H1 (cell line): ENCODE measurements at regions not wholly inside any gene's neighbourhood (a gene's known extent, or its start where the extent isn't known, plus 50 kb on each side); places are given as distances from the start of the nearest gene placed in this dataset.

Experiments
- CTCF ChIA-PET: fragments of 300-600 bp; sonication (Branson Sonifier 250); formaldehyde crosslinking; loops from one replicate; lab custom pipeline; 2021; ENCODE audit not compliant: partially characterized antibody; lab: Charles Lee
- POLR2A ChIA-PET: fragments of 300-600 bp; sonication (Branson Sonifier 250); formaldehyde crosslinking; loops from one replicate; lab custom pipeline; 2021; ENCODE audit warnings: inconsistent platforms; ENCODE audit not compliant: partially characterized antibody; lab: Charles Lee
- DNase-seq, 2 experiments: peaks; one replicate each; pipeline versions ENCODE4 v3.0.0 to v3.0.0-alpha.2; 2010 to 2022; ENCODE audit warnings: low spot score in 2 of 2, low read depth in 1 of 2, mixed read lengths in 1 of 2
- FAIRE-seq: peaks from 2 replicates; lab custom pipeline; 2011; peaks lifted over from hg19 to GRCh38; lab: Jason Lieb, UNC
- H2AFZ ChIP-seq: 2 replicates; pipeline ENCODE4 v1.8.1; 2012; ENCODE audit warnings: low read length, inconsistent platforms
- H2AK5ac ChIP-seq: 2 replicates; pipeline ENCODE4 v1.6.1; 2013; ENCODE audit warnings: low read depth, low read length
- H2BK120ac ChIP-seq: replicated peaks from 2 replicates; pipeline ENCODE3; 2013; ENCODE audit warnings: low read depth, low read length, inconsistent platforms
- H2BK12ac ChIP-seq: 2 replicates; pipeline ENCODE4 v1.6.1; 2013; ENCODE audit warnings: low read depth, low read length
- H2BK15ac ChIP-seq: 2 replicates; pipeline ENCODE4 v1.6.1; 2013; ENCODE audit warnings: low read length
- H2BK20ac ChIP-seq: 2 replicates; pipeline ENCODE4 v1.6.1; 2013; ENCODE audit warnings: low read length
- H2BK5ac ChIP-seq: 2 replicates; pipeline ENCODE4 v1.6.1; 2013; ENCODE audit warnings: low read depth, low read length
- H3K14ac ChIP-seq: 2 replicates; pipeline ENCODE4 v1.6.1; 2013; ENCODE audit warnings: inconsistent platforms; ENCODE audit not compliant: insufficient read length
- H3K18ac ChIP-seq: 2 replicates; pipeline ENCODE4 v1.6.1; 2013; ENCODE audit warnings: low read length; ENCODE audit errors: extremely low read depth
- H3K23ac ChIP-seq: 2 replicates; pipeline ENCODE4 v1.6.1; 2013; ENCODE audit warnings: inconsistent platforms; ENCODE audit not compliant: insufficient read length
- H3K23me2 ChIP-seq: 2 replicates; pipeline ENCODE4 v1.6.1; 2013; ENCODE audit warnings: low read depth, low read length
- H3K27ac ChIP-seq: 2 replicates; pipeline ENCODE4 v1.6.1; 2011; ENCODE audit warnings: low read depth, low read length, inconsistent platforms
- H3K27me3 ChIP-seq, 4 experiments: replicated peaks in 1 of 4; 1 replicate in 1 of 4; 2 replicates in 3 of 4; pipeline versions ENCODE4 v1.6.1 to v1.8.1; 2011 to 2013; ENCODE audit warnings: low read length in 3 of 4, mild to moderate bottlenecking in 3 of 4, inconsistent platforms in 2 of 4, mixed read lengths in 2 of 4, moderate library complexity in 1 of 4; ENCODE audit not compliant: control insufficient read depth in 3 of 4, insufficient read depth in 3 of 4; ENCODE audit errors: extremely low read depth in 1 of 4
- H3K36me3 ChIP-seq, 4 experiments: 2 replicates each; pipeline versions ENCODE4 v1.6.1 to v1.8.1; 2011 to 2013; ENCODE audit warnings: mild to moderate bottlenecking in 4 of 4, low read length in 3 of 4, moderate library complexity in 2 of 4, control low read depth in 1 of 4, inconsistent platforms in 1 of 4; ENCODE audit not compliant: insufficient read depth in 4 of 4, control insufficient read depth in 2 of 4
- H3K4ac ChIP-seq: replicated peaks from 2 replicates; pipeline ENCODE3; 2013; ENCODE audit warnings: low read length, low read depth, mixed read lengths, inconsistent platforms; ENCODE audit not compliant: insufficient read length
- H3K4me1 ChIP-seq, 4 experiments: replicated peaks in 1 of 4; 1 replicate in 1 of 4; 2 replicates in 3 of 4; pipeline versions ENCODE4 v1.6.1 to v1.8.1; 2011 to 2013; ENCODE audit warnings: low read length in 3 of 4, inconsistent platforms in 2 of 4, mixed read lengths in 1 of 4; ENCODE audit not compliant: insufficient read depth in 4 of 4, control insufficient read depth in 3 of 4
- H3K4me2 ChIP-seq, 2 experiments: 2 replicates each; pipeline versions ENCODE4 v1.6.1 to v1.8.1; 2011 to 2013; ENCODE audit warnings: low read depth in 2 of 2, low read length in 2 of 2, control low read depth in 1 of 2, inconsistent platforms in 1 of 2, mild to moderate bottlenecking in 1 of 2; ENCODE audit not compliant: insufficient read depth in 1 of 2
- H3K4me3 ChIP-seq, 4 experiments: fragments of 200-600, 300-600 bp in 1 of 4; sonication (generic), shearing (Covaris generic), sonication (Bioruptor Twin) in 1 of 4; 2 replicates each; pipeline versions ENCODE4 v1.5.1 to v1.8.1; 2011 to 2016; ENCODE audit warnings: low read length in 4 of 4, low read depth in 3 of 4, control low read depth in 2 of 4, inconsistent platforms in 2 of 4, mild to moderate bottlenecking in 2 of 4, mixed read lengths in 1 of 4, moderate library complexity in 1 of 4; ENCODE audit not compliant: insufficient read depth in 2 of 4; ENCODE audit errors: extremely low read depth in 1 of 4
- H3K56ac ChIP-seq: replicated peaks from 2 replicates; pipeline ENCODE3; 2013; ENCODE audit warnings: low read depth, mild to moderate bottlenecking, mixed read lengths, low read length, inconsistent platforms; ENCODE audit not compliant: insufficient read length
- H3K79me1 ChIP-seq: 2 replicates; pipeline ENCODE4 v1.6.1; 2013; ENCODE audit warnings: low read depth, low read length, control low read depth
- H3K79me2 ChIP-seq, 2 experiments: 2 replicates each; pipeline versions ENCODE4 v1.6.1 to v1.8.1; 2012 to 2013; ENCODE audit warnings: low read length in 2 of 2, mild to moderate bottlenecking in 2 of 2, inconsistent platforms in 1 of 2; ENCODE audit not compliant: insufficient read depth in 2 of 2, control insufficient read depth in 1 of 2
- H3K9ac ChIP-seq, 4 experiments: replicated peaks in 1 of 4; 1 replicate in 1 of 4; 2 replicates in 3 of 4; pipeline versions ENCODE4 v1.6.1 to v1.8.1; 2011 to 2013; ENCODE audit warnings: low read depth in 3 of 4, low read length in 3 of 4, control low read depth in 2 of 4, mild to moderate bottlenecking in 2 of 4, moderate library complexity in 2 of 4, inconsistent platforms in 1 of 4; ENCODE audit errors: extremely low read depth in 1 of 4
- H3K9me3 ChIP-seq, 2 experiments: 2 replicates each; pipeline versions ENCODE4 v1.6.1 to v1.8.1; 2012 to 2013; ENCODE audit warnings: mild to moderate bottlenecking in 2 of 2, moderate library complexity in 2 of 2, control low read depth in 1 of 2, inconsistent platforms in 1 of 2, low read depth in 1 of 2, low read length in 1 of 2, mixed read lengths in 1 of 2; ENCODE audit not compliant: insufficient read depth in 2 of 2
- H4K20me1 ChIP-seq, 2 experiments: replicated peaks in 1 of 2; 2 replicates each; pipeline versions ENCODE3 to v1.8.1; 2011 to 2013; ENCODE audit warnings: inconsistent platforms in 2 of 2, low read length in 2 of 2, mild to moderate bottlenecking in 1 of 2; ENCODE audit not compliant: insufficient read depth in 2 of 2, control insufficient read depth in 1 of 2
- H4K5ac ChIP-seq: 2 replicates; pipeline ENCODE4 v1.6.1; 2013; ENCODE audit warnings: low read length, low read depth, mixed read lengths, inconsistent platforms; ENCODE audit not compliant: insufficient read length
- H4K8ac ChIP-seq: 2 replicates; pipeline ENCODE4 v1.8.0; 2013; ENCODE audit warnings: mild to moderate bottlenecking, moderate library complexity, low read length, inconsistent platforms; ENCODE audit not compliant: insufficient read depth; ENCODE audit errors: extremely low read depth
- H4K91ac ChIP-seq: replicated peaks from 2 replicates; pipeline ENCODE3; 2013; ENCODE audit warnings: low read length, mixed read lengths, inconsistent platforms; ENCODE audit not compliant: insufficient read length
- BACH1 ChIP-seq: IDR thresholded peaks from 2 replicates; pipeline ENCODE4 v1.6.1; 2012; ENCODE audit warnings: low read length, improper control_type of control experiment
- JUN ChIP-seq: IDR thresholded peaks from 2 replicates; pipeline ENCODE4 v1.6.1; 2011; ENCODE audit warnings: low read depth, mild to moderate bottlenecking, improper control_type of control experiment, low read length
- KDM4A ChIP-seq: IDR thresholded peaks from one replicate; pipeline ENCODE4 v1.7.1; 2012; ENCODE audit warnings: low read depth, mild to moderate bottlenecking, moderate library complexity, low read length, inconsistent platforms; ENCODE audit not compliant: severe bottlenecking
- RAD21 ChIP-seq, 2 experiments: IDR thresholded peaks in 1 of 2; conservative IDR thresholded peaks in 1 of 2; 2 replicates each; pipeline ENCODE4 v1.6.1; 2011; ENCODE audit warnings: low read depth in 2 of 2, low read length in 2 of 2, improper control_type of control experiment in 1 of 2, inconsistent platforms in 1 of 2, mild to moderate bottlenecking in 1 of 2, moderate library complexity in 1 of 2
- RXRA ChIP-seq: IDR thresholded peaks from 2 replicates; pipeline ENCODE4 v1.6.1; 2011; ENCODE audit warnings: low read depth, mild to moderate bottlenecking, low read length, moderate library complexity; ENCODE audit not compliant: insufficient read depth
- SIN3A ChIP-seq, 2 experiments: IDR thresholded peaks in 1 of 2; conservative IDR thresholded peaks in 1 of 2; 2 replicates each; pipeline ENCODE4 v1.6.1; 2011 to 2012; ENCODE audit warnings: low read length in 2 of 2, improper control_type of control experiment in 1 of 2, low read depth in 1 of 2, mild to moderate bottlenecking in 1 of 2
- YY1 ChIP-seq: IDR thresholded peaks from 2 replicates; pipeline ENCODE4 v1.6.1; 2011; ENCODE audit warnings: low read depth, mild to moderate bottlenecking, low read length
- WGBS, 2 experiments: shearing (Covaris generic) in 1 of 2; methylation state at CpG; one replicate each; pipeline versions ENCODE4 v1.1.6 to v1.1.7; 2013 to 2015; ENCODE audit warnings: low lambda C conversion rate in 2 of 2, mixed read lengths in 2 of 2, inconsistent platforms in 1 of 2, low coverage in 1 of 2, missing lambda C conversion rate in 1 of 2; ENCODE audit not compliant: insufficient replicate concordance in 2 of 2, insufficient coverage in 1 of 2, insufficient read length in 1 of 2; ENCODE audit errors: extremely low coverage in 1 of 2, missing lambda C conversion rate in 1 of 2; 5-methylcytosine and 5-hydroxymethylcytosine counted together

GRCh38 chr12:65742018-65743010 lies 82.0 kb upstream of the HMGA2 start:
- Histone ChIP-seq H3K27ac (no peak overlapping the region), H3K4me3 (peak overlapping the region; percentile 51 to 75 (median 56)), H3K14ac (no peak overlapping the region), H3K9me3 (peaks cover 0 to 7% of the 10 kb centered on the region in 2 experiments; a peak in 1 of 4 replicates), H4K91ac (peak overlapping the region; percentile 79), H3K36me3 (no peaks in the 10 kb centered on the region), H2AFZ (peak overlapping the region; percentile 98), H3K56ac (no peak overlapping the region), H4K5ac (peak overlapping the region; percentile 13), H4K20me1 (no peaks in the 10 kb centered on the region), H2BK5ac (no peak overlapping the region), H4K8ac (peak overlapping the region; percentile 73), H2AK5ac (no peak overlapping the region), H3K23ac (no peak overlapping the region), H3K79me1 (no peaks in the 10 kb centered on the region), H3K27me3 (no peaks in the 10 kb centered on the region; a peak in 3 of 7 replicates), H2BK15ac (peak overlapping the region; percentile 46; the same call in 1 of the 2 replicates), H3K79me2 (no peaks in the 10 kb centered on the region), H3K18ac (peak overlapping the region; percentile 96), H3K4ac (peak overlapping the region; percentile 87), H2BK12ac (no peak overlapping the region; the same call in 1 of the 2 replicates), H3K9ac (peak overlapping the region in 3 of 4 experiments; percentile 4 to 41 (median 37); a peak in 4 of 7 replicates), H3K4me2 (peak overlapping the region; percentile 70 to 97), H2BK20ac (no peak overlapping the region), H3K23me2 (peaks cover 8% of the 10 kb centered on the region; the same call in 1 of the 2 replicates), H3K4me1 (peaks cover 0 to 13% (median 3%) of the 10 kb centered on the region in 4 experiments; a peak in 3 of 7 replicates), H2BK120ac (peak overlapping the region; percentile 94)
- FAIRE-seq (no peak), DNase-seq (peak in 1 of 2 experiments; percentile 84)
- POLR2A ChIA-PET = interaction anchor here (0.8 to 1.8 kb wide), 5 partner anchors 9 to 80 kb away, joined by 3 to 5 read pairs (median 4); no protein-coding TSS in a partner anchor
- CTCF ChIA-PET = interaction anchor here (0.6 to 1.7 kb wide), 11 partner anchors 9 to 186 kb away, joined by 3 to 7 read pairs (median 3); no protein-coding TSS in a partner anchor
- no peak for TF ChIP-seq RXRA
- TF ChIP-seq YY1 = peak; percentile 40; the same call in 1 of the 2 replicates
- 0 out of 4 replicates have a peak, but pooled peaks of 1 of the 2 experiments have one; percentile 26 for TF ChIP-seq SIN3A (conservative IDR thresholded peaks at IDR 0.05 in 1 of 2, IDR thresholded peaks at IDR 0.05 in 1 of 2; ENCODE audit: low read depth in 1 of 2, low read length in 2 of 2)
- peak; percentile 96 for TF ChIP-seq KDM4A
- TF ChIP-seq RAD21 (IDR thresholded peaks at IDR 0.05 in 1 of 2, conservative IDR thresholded peaks at IDR 0.05 in 1 of 2; ENCODE audit: low read depth in 2 of 2, low read length in 2 of 2) = peak in 1 of 2 experiments; percentile 10; a peak in 1 of 4 replicates
- peak; percentile 18; the same call in 1 of the 2 replicates for TF ChIP-seq BACH1
- no peak for TF ChIP-seq JUN
- 4% methylated on average over 55 of the region's 87 CpGs; no CpG with 5 or more reads in 1 of the 2 experiments for WGBS, 2 experiments
